ENCODE measurements at regions not wholly inside any gene's neighbourhood (a gene's known extent, or its start where the extent isn't known, plus 50 kb on each side); places are given as distances from the start of the nearest gene placed in this dataset.

DNA sequence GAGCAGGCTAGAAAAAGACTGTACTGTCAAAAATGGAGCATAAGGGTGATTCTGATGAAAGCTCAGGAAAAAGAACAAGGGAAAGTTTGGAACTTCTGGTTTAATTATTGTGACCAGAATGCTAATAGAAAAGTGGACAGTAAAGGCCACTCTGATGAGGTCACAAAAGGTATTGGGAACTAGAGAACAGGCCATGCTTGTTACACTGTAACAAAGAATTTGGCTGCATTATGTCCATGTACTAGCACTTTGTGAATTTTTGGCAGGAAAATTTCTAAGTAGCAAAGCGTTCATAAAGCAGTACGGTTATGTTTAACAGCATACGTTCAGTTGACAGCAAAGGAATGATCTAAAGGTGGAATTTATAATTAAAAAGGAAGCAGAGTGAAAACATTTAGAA is 418.6 kb downstream of the TRIB2 start:
- H3K9ac ChIP-seq = no peak overlapping the region
- 56 to 63% methylated on average over 3 of the region's 3 CpGs for WGBS, 2 experiments (ENCODE audit: low coverage in 1 of 2, low lambda C conversion rate in 2 of 2, missing lambda C conversion rate in 2 of 2)
- H3F3A ChIP-seq (ENCODE audit: insufficient read depth) = no peaks in the 10 kb centered on the region
- H3K36me3 ChIP-seq (ENCODE audit: low read depth) = no peaks in the 10 kb centered on the region
- no peak overlapping the region for H3K4me2 ChIP-seq (ENCODE audit: unreplicated experiment)
- no peak overlapping the region for H3K27ac ChIP-seq
- no peaks in the 10 kb centered on the region for H3K79me2 ChIP-seq (ENCODE audit: insufficient read depth)
- H2AFZ ChIP-seq = no peak overlapping the region
- no peaks in the 10 kb centered on the region for H3K27me3 ChIP-seq (replicated peaks; ENCODE audit: insufficient read depth)
- no peaks in the 10 kb centered on the region for H4K20me1 ChIP-seq (ENCODE audit: insufficient read depth)
- H3K4me3 ChIP-seq = no peak overlapping the region
- H3K9me2 ChIP-seq (ENCODE audit: insufficient read depth) = no peaks in the 10 kb centered on the region
- DNase-seq = no peak
- TF ChIP-seq EZH2 (IDR thresholded peaks at IDR 0.05; ENCODE audit: insufficient read depth, poor library complexity, severe bottlenecking) = no peak
- in situ Hi-C loops (cut with MboI) = no loop called here
- H3K4me1 ChIP-seq (ENCODE audit: insufficient read depth) = no peaks in the 10 kb centered on the region
- no peaks in the 10 kb centered on the region for H3K9me3 ChIP-seq (ENCODE audit: low read depth)

DNA sequence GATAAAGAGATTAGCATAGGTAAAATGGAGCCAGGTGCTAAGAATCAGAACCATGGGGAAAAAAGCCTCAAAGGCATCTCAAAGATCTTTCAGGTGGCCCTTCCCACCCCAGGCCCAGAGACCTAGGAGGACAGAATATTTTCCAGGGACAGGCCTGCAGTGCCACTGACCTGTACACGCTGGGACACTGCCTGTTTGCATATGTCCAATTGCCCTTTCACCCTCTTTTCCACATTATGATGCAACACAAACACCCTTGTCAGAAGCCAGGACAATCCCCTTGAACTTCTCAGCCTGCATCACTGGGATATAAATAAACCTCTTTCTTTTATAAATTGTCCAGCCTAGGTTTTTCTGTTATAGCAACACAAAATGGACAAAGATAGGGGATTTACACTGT is 419.1 kb downstream of the TRIB2 start:
- DNase-seq = no peak
- H3K79me2 ChIP-seq (ENCODE audit: insufficient read depth) = no peaks in the 10 kb centered on the region
- in situ Hi-C loops (cut with MboI) = no loop called here

DNA sequence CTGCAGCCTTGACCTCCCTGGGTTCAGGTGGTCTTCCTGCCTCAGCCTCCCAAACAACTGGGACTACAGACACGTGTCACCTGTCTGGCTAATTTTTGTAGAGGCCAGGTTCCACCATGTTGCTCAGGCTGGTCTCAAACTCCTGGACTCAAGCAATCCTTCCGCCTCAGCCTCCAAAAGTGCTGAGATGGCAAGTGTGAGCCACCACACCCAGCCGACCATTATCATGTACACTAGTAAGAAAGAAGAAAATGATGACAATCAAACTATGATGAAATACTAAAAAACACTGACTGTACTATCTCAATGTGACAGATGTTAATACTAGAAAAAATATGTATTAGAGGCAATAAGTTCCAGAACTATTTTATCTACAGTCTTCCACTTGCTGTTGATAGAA is 420.9 kb downstream of the TRIB2 start:
- Histone ChIP-seq H3K36me3 (ENCODE audit: low read depth) (no peaks in the 10 kb centered on the region), H3K27me3 (replicated peaks; ENCODE audit: insufficient read depth) (no peaks in the 10 kb centered on the region), H3K79me2 (ENCODE audit: insufficient read depth) (no peaks in the 10 kb centered on the region), H2AFZ (no peak overlapping the region), H3K4me3 (no peak overlapping the region), H3K9ac (no peak overlapping the region), H3K4me2 (ENCODE audit: unreplicated experiment) (no peak overlapping the region), H3K4me1 (ENCODE audit: insufficient read depth) (no peaks in the 10 kb centered on the region), H3K9me3 (ENCODE audit: low read depth) (no peaks in the 10 kb centered on the region), H3K9me2 (ENCODE audit: insufficient read depth) (no peaks in the 10 kb centered on the region), H4K20me1 (ENCODE audit: insufficient read depth) (no peaks in the 10 kb centered on the region), H3F3A (ENCODE audit: insufficient read depth) (no peaks in the 10 kb centered on the region), H3K27ac (no peak overlapping the region)
- 29 to 36% methylated on average over 3 of the region's 3 CpGs for WGBS, 2 experiments (ENCODE audit: low coverage in 1 of 2, low lambda C conversion rate in 2 of 2, missing lambda C conversion rate in 2 of 2)
- DNase-seq = no peak
- in situ Hi-C loops (cut with MboI) = no loop called here
- TF ChIP-seq EZH2 (IDR thresholded peaks at IDR 0.05; ENCODE audit: insufficient read depth, poor library complexity, severe bottlenecking) (no peak), EZH2phosphoT487 (IDR thresholded peaks at IDR 0.05; ENCODE audit: insufficient read depth, low read depth) (no peak)

More for the DNA sequence above, 419.1 kb downstream of the TRIB2 start:
- Histone ChIP-seq H3K9me2 (ENCODE audit: insufficient read depth) (no peaks in the 10 kb centered on the region), H3F3A (ENCODE audit: insufficient read depth) (no peaks in the 10 kb centered on the region), H3K9ac (no peak overlapping the region), H3K36me3 (ENCODE audit: low read depth) (no peaks in the 10 kb centered on the region), H3K27me3 (replicated peaks; ENCODE audit: insufficient read depth) (no peaks in the 10 kb centered on the region), H3K4me1 (ENCODE audit: insufficient read depth) (no peaks in the 10 kb centered on the region), H3K4me3 (no peak overlapping the region), H3K9me3 (ENCODE audit: low read depth) (no peaks in the 10 kb centered on the region), H3K4me2 (ENCODE audit: unreplicated experiment) (no peak overlapping the region), H4K20me1 (ENCODE audit: insufficient read depth) (no peaks in the 10 kb centered on the region), H3K27ac (no peak overlapping the region), H2AFZ (no peak overlapping the region)
- TF ChIP-seq EZH2phosphoT487 (IDR thresholded peaks at IDR 0.05; ENCODE audit: insufficient read depth, low read depth) = no peak
- no peak for TF ChIP-seq EZH2 (IDR thresholded peaks at IDR 0.05; ENCODE audit: insufficient read depth, poor library complexity, severe bottlenecking)
- WGBS, 2 experiments (ENCODE audit: low coverage in 1 of 2, low lambda C conversion rate in 2 of 2, missing lambda C conversion rate in 2 of 2) = 25 to 38% methylated on average over 1 of the region's 1 CpG

- Histone ChIP-seq H2AFZ (no peak overlapping the region), H3F3A (ENCODE audit: insufficient read depth) (no peaks in the 10 kb centered on the region), H3K79me2 (ENCODE audit: insufficient read depth) (no peaks in the 10 kb centered on the region), H3K27me3 (replicated peaks; ENCODE audit: insufficient read depth) (no peaks in the 10 kb centered on the region), H3K4me3 (no peak overlapping the region), H3K9ac (no peak overlapping the region), H3K4me1 (ENCODE audit: insufficient read depth) (no peaks in the 10 kb centered on the region), H3K4me2 (ENCODE audit: unreplicated experiment) (no peak overlapping the region), H3K9me2 (ENCODE audit: insufficient read depth) (no peaks in the 10 kb centered on the region), H3K9me3 (ENCODE audit: low read depth) (no peaks in the 10 kb centered on the region), H4K20me1 (ENCODE audit: insufficient read depth) (no peaks in the 10 kb centered on the region), H3K36me3 (ENCODE audit: low read depth) (no peaks in the 10 kb centered on the region), H3K27ac (no peak overlapping the region)
- TF ChIP-seq EZH2 (IDR thresholded peaks at IDR 0.05; ENCODE audit: insufficient read depth, poor library complexity, severe bottlenecking) (no peak), EZH2phosphoT487 (IDR thresholded peaks at IDR 0.05; ENCODE audit: insufficient read depth, low read depth) (no peak)
- WGBS, 2 experiments (ENCODE audit: low coverage in 1 of 2, low lambda C conversion rate in 2 of 2, missing lambda C conversion rate in 2 of 2) = 26 to 32% methylated on average over 2 of the region's 2 CpGs
- in situ Hi-C loops (cut with MboI) = no loop called here
- no peak for DNase-seq
These were observed 424.6 kb downstream of the TRIB2 start for GRCh38 chr2:13141315-13141714.

GRCh38 chr2:13143451-13143850 is 426.7 kb downstream of the TRIB2 start:
- no peak for TF ChIP-seq EZH2phosphoT487 (IDR thresholded peaks at IDR 0.05; ENCODE audit: insufficient read depth, low read depth)
- no peak for TF ChIP-seq EZH2 (IDR thresholded peaks at IDR 0.05; ENCODE audit: insufficient read depth, poor library complexity, severe bottlenecking)
- 38% methylated on average over 2 of the region's 2 CpGs for WGBS, 2 experiments (ENCODE audit: low coverage in 1 of 2, low lambda C conversion rate in 2 of 2, missing lambda C conversion rate in 2 of 2)
- no peak overlapping the region for H3K4me3 ChIP-seq
- H3K79me2 ChIP-seq (ENCODE audit: insufficient read depth) = no peaks in the 10 kb centered on the region
- no peak for DNase-seq
- no peaks in the 10 kb centered on the region for H3F3A ChIP-seq (ENCODE audit: insufficient read depth)
- H2AFZ ChIP-seq = no peak overlapping the region
- no peaks in the 10 kb centered on the region for H3K27me3 ChIP-seq (replicated peaks; ENCODE audit: insufficient read depth)
- no peak overlapping the region for H3K27ac ChIP-seq
- in situ Hi-C loops (cut with MboI) = no loop called here
- no peaks in the 10 kb centered on the region for H3K9me2 ChIP-seq (ENCODE audit: insufficient read depth)
- no peaks in the 10 kb centered on the region for H3K9me3 ChIP-seq (ENCODE audit: low read depth)
- no peaks in the 10 kb centered on the region for H4K20me1 ChIP-seq (ENCODE audit: insufficient read depth)
- H3K4me2 ChIP-seq (ENCODE audit: unreplicated experiment) = no peak overlapping the region
- H3K36me3 ChIP-seq (ENCODE audit: low read depth) = no peaks in the 10 kb centered on the region
- H3K4me1 ChIP-seq (ENCODE audit: insufficient read depth) = no peaks in the 10 kb centered on the region
- no peak overlapping the region for H3K9ac ChIP-seq

Measured in GM23248 (cell line).